ENCODE measurements at regions not wholly inside any gene's neighbourhood (a gene's known extent, or its start where the extent isn't known, plus 50 kb on each side); places are given as distances from the start of the nearest gene placed in this dataset.

DNA sequence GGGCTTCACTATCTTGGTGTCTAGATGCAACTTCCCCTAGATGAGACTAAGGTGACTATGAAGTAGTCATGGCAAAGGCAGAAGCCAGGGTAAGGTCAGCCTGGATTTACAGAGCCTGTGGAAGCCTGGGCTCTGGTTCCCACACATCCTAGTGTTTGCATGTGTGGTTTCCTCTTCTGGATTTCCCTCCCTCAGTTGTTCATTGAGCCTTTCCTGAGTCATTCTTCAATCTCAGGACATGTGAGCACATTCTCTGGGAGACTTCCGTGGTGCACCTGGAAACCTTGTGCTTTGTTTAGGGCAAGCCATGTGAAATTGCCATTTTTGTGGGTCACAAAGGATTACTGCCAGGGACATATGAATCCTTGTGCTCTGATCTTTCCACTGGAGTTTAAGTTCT lies 236.6 kb downstream of the C12orf75 start:
- TF ChIP-seq, protein P1, sequence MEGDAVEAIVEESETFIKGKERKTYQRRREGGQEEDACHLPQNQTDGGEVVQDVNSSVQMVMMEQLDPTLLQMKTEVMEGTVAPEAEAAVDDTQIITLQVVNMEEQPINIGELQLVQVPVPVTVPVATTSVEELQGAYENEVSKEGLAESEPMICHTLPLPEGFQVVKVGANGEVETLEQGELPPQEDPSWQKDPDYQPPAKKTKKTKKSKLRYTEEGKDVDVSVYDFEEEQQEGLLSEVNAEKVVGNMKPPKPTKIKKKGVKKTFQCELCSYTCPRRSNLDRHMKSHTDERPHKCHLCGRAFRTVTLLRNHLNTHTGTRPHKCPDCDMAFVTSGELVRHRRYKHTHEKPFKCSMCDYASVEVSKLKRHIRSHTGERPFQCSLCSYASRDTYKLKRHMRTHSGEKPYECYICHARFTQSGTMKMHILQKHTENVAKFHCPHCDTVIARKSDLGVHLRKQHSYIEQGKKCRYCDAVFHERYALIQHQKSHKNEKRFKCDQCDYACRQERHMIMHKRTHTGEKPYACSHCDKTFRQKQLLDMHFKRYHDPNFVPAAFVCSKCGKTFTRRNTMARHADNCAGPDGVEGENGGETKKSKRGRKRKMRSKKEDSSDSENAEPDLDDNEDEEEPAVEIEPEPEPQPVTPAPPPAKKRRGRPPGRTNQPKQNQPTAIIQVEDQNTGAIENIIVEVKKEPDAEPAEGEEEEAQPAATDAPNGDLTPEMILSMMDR (IDR thresholded peaks at IDR 0.05) = no peak
- no peak for TF ChIP-seq POLR2AphosphoS5 (IDR thresholded peaks at IDR 0.05)
- TF ChIP-seq POLR2A (IDR thresholded peaks at IDR 0.05) = no peak
- no peak for TF ChIP-seq EP300 (IDR thresholded peaks at IDR 0.05)
